ENCODE measurements at regions not wholly inside any gene's neighbourhood (a gene's known extent, or its start where the extent isn't known, plus 50 kb on each side); places are given as distances from the start of the nearest gene placed in this dataset.

DNA sequence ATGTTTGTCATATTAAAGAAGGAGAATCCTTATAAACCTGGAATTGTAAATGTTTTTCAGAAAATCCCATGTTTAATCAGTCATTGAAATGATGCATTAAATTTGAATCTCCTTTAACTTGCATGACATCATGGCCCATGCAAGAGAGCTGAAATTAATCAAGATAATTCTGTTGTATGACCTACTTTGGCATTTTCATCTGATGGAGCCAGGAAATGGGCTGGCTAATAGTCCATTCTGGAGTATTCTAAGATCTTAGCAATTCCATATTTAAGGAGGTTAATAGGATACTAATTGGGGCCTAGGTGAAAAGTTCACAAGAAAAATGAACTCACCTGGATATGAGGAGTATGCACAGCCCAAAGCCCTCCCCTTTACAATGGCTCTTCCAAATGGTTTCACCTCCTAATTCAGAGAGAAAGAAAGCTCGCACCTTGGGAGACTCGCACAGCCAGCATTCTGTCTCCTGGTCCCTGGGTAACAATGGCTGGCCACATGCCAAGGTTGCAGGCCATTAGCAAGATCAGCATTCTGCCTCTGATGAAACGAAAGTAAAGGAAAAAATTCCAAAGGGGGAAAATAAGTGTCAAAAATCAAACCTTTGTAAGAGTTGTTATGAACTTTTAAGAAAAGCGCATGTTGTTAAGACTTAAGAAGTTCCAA is 786.4 kb downstream of the MCTP2 start:
- Histone ChIP-seq H3K27ac (peak overlapping the region in 1 of 2 donors; percentile 39), H3K4me3 (no peak overlapping the region), H3K27me3 (no peaks in the 10 kb centered on the region), H3K4me1 (no peaks in the 10 kb centered on the region), H3K9me3 (no peaks in the 10 kb centered on the region), H3K36me3 (no peaks in the 10 kb centered on the region)
- intact Hi-C loops (cut with DNase I; ENCODE audit: low total_unique reads): no loop called here
- DNase-seq: peak; percentile 21 to 68
- TF ChIP-seq POLR2A (IDR thresholded peaks at IDR 0.05): no peak
- TF ChIP-seq, protein P1, sequence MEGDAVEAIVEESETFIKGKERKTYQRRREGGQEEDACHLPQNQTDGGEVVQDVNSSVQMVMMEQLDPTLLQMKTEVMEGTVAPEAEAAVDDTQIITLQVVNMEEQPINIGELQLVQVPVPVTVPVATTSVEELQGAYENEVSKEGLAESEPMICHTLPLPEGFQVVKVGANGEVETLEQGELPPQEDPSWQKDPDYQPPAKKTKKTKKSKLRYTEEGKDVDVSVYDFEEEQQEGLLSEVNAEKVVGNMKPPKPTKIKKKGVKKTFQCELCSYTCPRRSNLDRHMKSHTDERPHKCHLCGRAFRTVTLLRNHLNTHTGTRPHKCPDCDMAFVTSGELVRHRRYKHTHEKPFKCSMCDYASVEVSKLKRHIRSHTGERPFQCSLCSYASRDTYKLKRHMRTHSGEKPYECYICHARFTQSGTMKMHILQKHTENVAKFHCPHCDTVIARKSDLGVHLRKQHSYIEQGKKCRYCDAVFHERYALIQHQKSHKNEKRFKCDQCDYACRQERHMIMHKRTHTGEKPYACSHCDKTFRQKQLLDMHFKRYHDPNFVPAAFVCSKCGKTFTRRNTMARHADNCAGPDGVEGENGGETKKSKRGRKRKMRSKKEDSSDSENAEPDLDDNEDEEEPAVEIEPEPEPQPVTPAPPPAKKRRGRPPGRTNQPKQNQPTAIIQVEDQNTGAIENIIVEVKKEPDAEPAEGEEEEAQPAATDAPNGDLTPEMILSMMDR (IDR thresholded peaks at IDR 0.05): no peak

- Histone ChIP-seq H3K27me3 (no peaks in the 10 kb centered on the region), H3K36me3 (no peaks in the 10 kb centered on the region), H3K27ac (no peak overlapping the region), H3K9me3 (no peaks in the 10 kb centered on the region), H3K4me1 (no peaks in the 10 kb centered on the region), H3K4me3 (no peak overlapping the region)
- TF ChIP-seq, protein P1 (IDR thresholded peaks at IDR 0.05): no peak
- TF ChIP-seq POLR2A (IDR thresholded peaks at IDR 0.05): no peak
- intact Hi-C loops (cut with DNase I; ENCODE audit: low total_unique reads): no loop called here
- no peak for DNase-seq
Measured at GRCh38 chr15:95018888-95019545, 787.7 kb downstream of the MCTP2 start.

- H3K9me3 ChIP-seq: no peaks in the 10 kb centered on the region
- TF ChIP-seq POLR2A (IDR thresholded peaks at IDR 0.05): no peak
- TF ChIP-seq, protein P1 (IDR thresholded peaks at IDR 0.05): no peak
- DNase-seq: no peak
- H3K36me3 ChIP-seq: no peaks in the 10 kb centered on the region
- no peak overlapping the region for H3K4me3 ChIP-seq
- H3K4me1 ChIP-seq: no peaks in the 10 kb centered on the region
- H3K27ac ChIP-seq: no peak overlapping the region
- H3K27me3 ChIP-seq: no peaks in the 10 kb centered on the region
- intact Hi-C loops (cut with DNase I; ENCODE audit: low total_unique reads): no loop called here
Measured at GRCh38 chr15:95019907-95020306, 788.5 kb downstream of the MCTP2 start.

DNA sequence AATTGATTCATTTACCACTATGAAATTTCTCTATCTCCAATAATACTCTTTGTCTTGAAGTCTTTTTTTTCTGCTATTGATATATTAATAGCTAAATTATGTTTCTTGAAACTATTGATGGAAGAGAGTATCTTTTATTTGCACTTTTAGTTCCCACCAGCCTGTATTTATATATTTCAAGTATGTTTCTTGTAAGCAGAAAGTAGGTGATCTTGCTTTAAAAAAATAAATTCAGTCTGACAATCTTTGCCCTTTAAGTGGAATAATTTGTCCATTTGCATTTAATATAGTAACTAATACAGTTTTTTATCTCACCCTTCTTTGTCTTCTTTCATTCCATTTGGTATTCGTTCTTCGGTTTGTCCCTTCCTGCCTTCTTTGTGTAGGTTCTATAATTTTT is 790.5 kb downstream of the MCTP2 start:
- Histone ChIP-seq H3K36me3 (no peaks in the 10 kb centered on the region), H3K4me1 (no peaks in the 10 kb centered on the region), H3K4me3 (no peak overlapping the region), H3K27me3 (no peaks in the 10 kb centered on the region), H3K9me3 (no peaks in the 10 kb centered on the region), H3K27ac (no peak overlapping the region)
- TF ChIP-seq, protein P1 (IDR thresholded peaks at IDR 0.05): no peak
- TF ChIP-seq POLR2A (IDR thresholded peaks at IDR 0.05): no peak
- DNase-seq: no peak
- intact Hi-C loops (cut with DNase I; ENCODE audit: low total_unique reads): no loop called here

DNA sequence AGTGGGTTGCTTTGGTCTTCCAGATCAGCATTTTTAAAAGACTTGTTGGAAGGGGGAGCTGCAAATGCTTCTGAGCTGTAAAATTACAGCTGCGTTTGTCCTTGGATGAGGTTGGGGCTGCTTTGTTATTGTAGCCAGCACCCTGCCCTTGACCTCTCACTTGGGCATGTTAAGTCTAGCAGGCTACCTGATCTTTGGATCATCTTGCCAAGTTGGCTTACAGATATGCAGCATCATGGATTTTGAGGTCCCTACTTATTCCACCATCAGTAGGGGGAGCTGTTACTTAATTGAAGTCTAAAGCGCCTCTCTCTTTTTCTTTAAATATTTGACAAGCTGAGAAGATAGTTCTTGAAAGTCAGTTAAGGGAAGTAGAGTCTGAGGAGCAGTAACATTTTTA is 793.0 kb downstream of the MCTP2 start:
- no peak overlapping the region for H3K27ac ChIP-seq
- no peaks in the 10 kb centered on the region for H3K27me3 ChIP-seq
- TF ChIP-seq POLR2A (IDR thresholded peaks at IDR 0.05): no peak
- TF ChIP-seq, protein P1 (IDR thresholded peaks at IDR 0.05): peak; percentile 24 to 29 (median 24)
- no peak overlapping the region for H3K4me3 ChIP-seq
- intact Hi-C loops (cut with DNase I; ENCODE audit: low total_unique reads): no loop called here
- no peaks in the 10 kb centered on the region for H3K36me3 ChIP-seq
- no peaks in the 10 kb centered on the region for H3K4me1 ChIP-seq
- no peak for DNase-seq
- H3K9me3 ChIP-seq: no peaks in the 10 kb centered on the region

Measured in uterus (tissue), 3 donors.